ENCODE measurements at regions not wholly inside any gene's neighbourhood (a gene's known extent, or its start where the extent isn't known, plus 50 kb on each side); places are given as distances from the start of the nearest gene placed in this dataset.
A peak's percentile ranks its signal among the peaks of the same experiment; 100 is the strongest.

GRCh38 chr6:9484686-9485085, 930.2 kb downstream of the TFAP2A start:
- DNase-seq (ENCODE audit: low read depth), result no peak

- no peak for DNase-seq (ENCODE audit: low read depth)
Measured at GRCh38 chr6:9484091-9484490, 930.8 kb downstream of the TFAP2A start.

GRCh38 chr6:9482030-9482738, 932.7 kb downstream of the TFAP2A start:
- peak; percentile 96 for DNase-seq (ENCODE audit: low read depth)

GRCh38 chr6:9481292-9482029, 933.4 kb downstream of the TFAP2A start:
- DNase-seq (ENCODE audit: low read depth), result peak; percentile 75

- DNase-seq (ENCODE audit: low read depth), result no peak
Measured at GRCh38 chr6:9468277-9468676, 946.6 kb downstream of the TFAP2A start.

DNA sequence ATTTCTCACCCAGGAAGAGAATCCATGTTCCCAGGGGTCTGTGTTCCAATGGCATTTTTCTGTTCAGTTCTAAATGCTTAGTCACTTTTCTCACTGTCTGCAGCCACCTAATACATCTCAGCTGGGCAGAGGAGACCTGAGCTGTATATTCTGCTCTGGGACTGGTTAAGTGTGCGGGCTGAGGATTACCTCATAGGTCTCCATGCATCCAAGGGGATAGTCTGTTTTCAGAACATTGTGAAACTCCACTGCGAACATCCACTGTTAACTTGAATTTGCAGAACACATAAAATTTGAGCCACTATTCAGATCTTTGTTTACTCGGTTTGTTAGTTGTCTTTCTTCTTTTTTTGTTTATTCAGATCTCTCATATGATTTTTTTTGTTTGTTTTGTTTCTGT, 947.1 kb downstream of the TFAP2A start:
- no peak for DNase-seq (ENCODE audit: low read depth)

GRCh38 chr6:9464583-9464982, 950.3 kb downstream of the TFAP2A start:
- DNase-seq (ENCODE audit: low read depth), result no peak

DNA sequence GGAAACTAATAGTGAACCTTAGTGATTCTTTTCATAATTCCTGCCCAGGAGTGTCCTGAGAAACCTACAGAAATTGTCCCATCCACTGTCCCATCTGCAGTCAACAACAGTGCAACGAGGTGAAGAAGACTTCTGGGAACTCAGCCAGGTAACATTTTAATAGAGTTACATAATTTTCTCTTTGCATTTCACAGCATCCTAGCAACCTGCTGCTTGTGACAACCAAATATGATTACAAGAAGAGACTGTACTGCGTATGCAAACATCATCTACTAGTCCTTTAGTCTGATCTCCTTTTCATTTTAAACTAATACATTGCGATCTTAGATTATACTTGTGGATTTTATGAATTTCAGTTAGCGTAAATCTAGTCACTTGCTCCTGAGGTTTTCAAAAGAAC, 951.6 kb downstream of the TFAP2A start:
- DNase-seq (ENCODE audit: low read depth), result no peak

GRCh38 chr6:9461188-9461587, 953.7 kb downstream of the TFAP2A start:
- DNase-seq (ENCODE audit: low read depth), result no peak

DNA sequence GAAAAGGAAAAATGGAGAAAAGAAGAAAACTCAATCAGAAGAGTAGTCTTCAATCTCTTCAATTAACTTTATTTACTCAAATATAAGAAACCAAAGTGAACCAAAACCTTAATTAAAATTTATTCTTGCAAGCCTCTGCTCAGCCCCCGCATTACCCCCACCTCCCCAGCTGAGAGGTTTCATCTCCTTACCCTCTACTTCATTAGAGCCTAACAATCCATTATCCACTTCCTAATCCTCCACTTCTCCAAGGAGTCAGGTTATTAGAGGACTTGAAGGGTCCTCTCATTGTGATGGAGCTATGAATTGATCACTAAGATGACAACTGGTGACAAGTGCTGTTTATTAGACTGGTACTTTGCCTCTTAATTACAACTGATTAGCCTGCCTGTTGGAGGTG, 956.5 kb downstream of the TFAP2A start:
- no peak for DNase-seq (ENCODE audit: low read depth)

DNA sequence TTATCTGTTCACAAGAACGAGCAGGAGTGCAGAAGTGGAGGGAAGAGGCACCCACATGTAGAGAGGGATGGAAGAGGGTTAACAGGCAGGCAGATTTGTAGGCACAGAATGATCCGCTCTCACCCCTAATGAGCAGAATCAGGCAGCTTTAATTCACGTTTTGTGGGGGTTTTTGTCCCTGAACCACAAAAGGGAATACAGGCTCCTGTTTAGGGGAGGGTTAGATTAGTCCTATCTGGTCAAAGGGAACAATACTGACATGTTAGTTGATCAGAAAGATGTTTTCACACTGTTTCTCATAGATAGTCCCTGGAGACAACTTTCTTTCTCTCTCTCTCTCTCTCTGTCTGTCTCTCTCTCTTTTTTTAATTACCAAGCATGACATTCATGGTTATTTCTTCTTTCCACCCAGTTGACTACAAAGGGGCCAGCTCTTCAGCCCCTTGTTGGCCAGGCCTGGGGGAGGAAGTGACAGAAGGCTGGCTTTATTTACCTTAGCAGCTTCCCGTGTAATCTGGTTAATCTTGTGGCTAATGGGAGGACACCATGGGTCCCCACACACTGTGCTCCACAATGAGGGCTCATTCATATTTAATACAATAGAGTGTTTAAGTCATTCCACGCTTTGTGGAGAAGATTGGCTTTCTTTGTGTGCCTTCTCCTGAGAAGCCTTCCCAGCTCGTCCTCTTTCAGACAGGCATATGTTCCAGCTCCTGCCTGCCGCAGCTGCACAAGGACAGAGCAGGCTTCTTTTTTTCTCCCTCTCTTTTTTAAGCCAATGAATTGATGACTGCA, 958.8 kb downstream of the TFAP2A start:
- DNase-seq (ENCODE audit: low read depth), result peak; percentile 45

- no peak for DNase-seq (ENCODE audit: low read depth)
Measured at GRCh38 chr6:9439621-9440330, 975.1 kb downstream of the TFAP2A start.

- no peak for DNase-seq (ENCODE audit: low read depth)
Measured at GRCh38 chr6:9437836-9438235, 977.0 kb downstream of the TFAP2A start.

DNA sequence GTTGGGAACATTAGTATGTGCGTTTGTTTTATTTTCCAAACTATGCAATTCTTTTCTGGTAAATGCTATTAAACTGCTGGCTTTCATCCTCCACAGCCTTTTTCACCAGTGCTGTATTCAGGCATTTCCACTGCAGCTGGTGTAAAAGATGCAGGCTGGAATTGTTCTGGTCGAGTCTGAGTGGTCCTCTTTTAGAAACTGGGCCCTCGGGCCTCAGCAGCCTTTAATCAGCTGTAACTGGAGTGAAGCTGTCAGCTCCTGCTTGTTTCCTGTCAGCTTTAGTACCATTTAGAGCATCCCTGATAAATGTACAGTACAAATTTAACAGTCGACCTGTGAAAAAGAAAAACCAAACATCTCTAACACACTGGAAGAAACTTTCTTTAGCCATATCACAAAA, 979.6 kb downstream of the TFAP2A start:
- DNase-seq (ENCODE audit: low read depth), result no peak

DNA sequence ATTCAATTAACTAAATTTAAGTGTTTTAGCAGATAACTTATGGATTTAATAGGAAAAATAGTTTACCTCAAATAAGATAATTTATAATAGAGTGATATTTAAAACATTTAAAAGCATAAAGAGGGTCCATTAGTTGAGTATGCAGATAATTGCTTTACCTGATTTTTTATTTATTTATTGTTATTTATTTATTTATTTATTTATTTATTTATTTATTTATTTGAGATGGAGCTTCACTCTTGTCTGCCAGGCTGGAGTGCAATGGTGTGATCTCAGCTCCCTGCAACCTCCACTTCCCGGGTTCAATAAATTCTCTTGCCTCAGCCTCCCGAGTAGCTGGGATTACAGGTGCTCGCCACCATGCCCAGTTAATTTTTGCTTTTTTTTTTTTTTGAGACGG, 982.9 kb downstream of the TFAP2A start:
- DNase-seq (ENCODE audit: low read depth), result no peak

DNA sequence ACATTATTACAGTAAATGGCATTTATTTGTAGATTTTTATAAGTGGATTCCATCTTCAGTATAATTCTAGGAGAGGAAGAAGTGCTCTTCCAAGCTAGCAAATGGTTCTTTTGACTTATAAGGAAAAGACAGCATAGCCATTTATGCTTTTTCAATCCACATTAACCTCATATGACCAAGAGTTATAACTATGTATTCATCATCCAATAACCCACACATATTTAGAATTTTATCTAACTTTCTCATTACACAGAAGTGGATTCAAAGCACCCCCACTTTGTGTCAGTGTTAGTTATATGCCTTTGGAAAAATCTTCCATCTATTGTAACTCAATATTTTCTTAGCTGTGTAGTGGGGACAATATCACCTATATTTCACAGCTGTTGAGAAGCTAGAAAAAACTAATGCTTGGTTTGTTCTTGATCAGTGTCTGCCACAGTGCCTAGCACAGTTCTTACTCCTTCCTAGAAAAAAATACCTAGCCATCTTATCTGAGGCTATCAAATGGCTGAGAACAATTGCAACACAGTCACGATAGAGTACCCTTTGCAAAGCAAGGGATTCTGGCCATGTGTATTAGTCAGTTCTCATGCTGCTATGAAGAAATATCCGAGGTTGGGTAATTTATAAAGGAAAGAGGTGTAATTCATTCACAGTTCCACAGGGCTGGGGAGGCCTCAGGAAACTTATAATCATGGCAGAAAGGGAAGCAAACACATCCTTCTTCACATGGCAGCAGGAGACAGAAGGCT, 986.3 kb downstream of the TFAP2A start:
- DNase-seq (ENCODE audit: low read depth), result no peak

- DNase-seq (ENCODE audit: low read depth), result no peak
Measured at GRCh38 chr6:9422138-9422537, 986.8 kb upstream of the SLC35B3 start.

GRCh38 chr6:9420316-9421015, 985.1 kb upstream of the SLC35B3 start:
- no peak for DNase-seq (ENCODE audit: low read depth)

GRCh38 chr6:9417400-9417799, 982.1 kb upstream of the SLC35B3 start:
- no peak for DNase-seq (ENCODE audit: low read depth)

DNA sequence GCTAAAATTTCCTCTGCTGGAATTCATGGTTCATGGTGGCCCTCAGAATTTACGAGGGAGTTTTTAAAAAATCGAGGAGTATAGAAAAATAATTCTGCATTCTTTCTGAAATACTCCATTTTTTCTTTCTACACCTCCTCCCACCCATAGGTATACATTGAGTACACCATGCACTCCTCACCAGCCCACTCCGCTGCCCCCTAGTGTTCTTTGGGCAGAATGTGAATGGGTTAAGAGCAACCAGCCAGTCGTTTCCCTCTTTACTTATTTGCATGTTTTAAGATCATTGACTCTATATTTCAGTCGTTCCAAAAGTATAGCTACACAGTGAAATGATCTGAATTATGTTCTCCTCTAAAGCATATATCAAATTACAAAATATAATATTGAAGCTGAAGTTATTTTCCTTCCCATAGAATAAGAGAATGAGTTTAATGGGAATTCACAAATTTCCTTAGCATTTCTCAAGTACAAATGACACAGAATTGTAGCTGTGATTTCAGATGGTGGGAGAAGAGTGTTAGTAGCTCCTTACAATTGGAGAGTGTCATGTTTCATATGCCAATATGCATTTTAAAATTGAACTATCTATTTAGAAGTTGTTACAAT, 977.7 kb upstream of the SLC35B3 start:
- peak; percentile 45 for DNase-seq (ENCODE audit: low read depth)

All from RPMI7951 (cell line).